Heart right ventricle (tissue), 16 donors: ENCODE measurements at regions not wholly inside any gene's neighbourhood (a gene's known extent, or its start where the extent isn't known, plus 50 kb on each side); places are given as distances from the start of the nearest gene placed in this dataset.

ENCODE experiments used
- ATAC-seq, 8 donors: fragments of 200-7000 bp; cut with Tn5 transposase; one replicate each; pipeline ENCODE4 v1.9.1; 2020; ENCODE audit warnings: mild to moderate bottlenecking in 8 of 8, moderate library complexity in 8 of 8, moderate number of reproducible peaks in 1 of 8
- DNase-seq, 2 donors: peaks; one replicate each; pipeline ENCODE4 v3.0.0-alpha.2; 2020
- H3K27ac ChIP-seq, 10 donors: fragments of 200-600 bp; sonication (generic) in 2 of 10; one replicate each; pipeline versions ENCODE4 v1.5.0 to v1.8.0; 2020 to 2022; ENCODE audit warnings: mild to moderate bottlenecking in 3 of 10
- H3K27me3 ChIP-seq, 7 donors: fragments of 200-600 bp; one replicate each; pipeline ENCODE4 v1.8.0; 2021 to 2022; ENCODE audit warnings: mild to moderate bottlenecking in 2 of 7
- H3K36me3 ChIP-seq, 9 donors: fragments of 200-600 bp; sonication (generic) in 1 of 9; one replicate each; pipeline versions ENCODE4 v1.5.0 to v1.8.0; 2020 to 2022; ENCODE audit warnings: mild to moderate bottlenecking in 2 of 9
- H3K4me1 ChIP-seq, 9 donors: fragments of 200-600 bp; sonication (generic) in 1 of 9; one replicate each; pipeline versions ENCODE4 v1.5.0 to v1.8.0; 2020 to 2022; ENCODE audit warnings: mild to moderate bottlenecking in 4 of 9
- H3K4me3 ChIP-seq, 10 donors: fragments of 200-600 bp; sonication (generic) in 2 of 10; one replicate each; pipeline versions ENCODE4 v1.5.0 to v1.8.0; 2020 to 2022; ENCODE audit warnings: mild to moderate bottlenecking in 7 of 10, moderate library complexity in 2 of 10
- H3K9me3 ChIP-seq, 11 donors: fragments of 200-600 bp in 10 of 11; sonication (generic) in 2 of 11; one replicate each; pipeline versions ENCODE4 v1.5.0 to v1.8.0; 2013 to 2022; ENCODE audit warnings: mild to moderate bottlenecking in 2 of 11, control low read depth in 1 of 11, moderate library complexity in 1 of 11
- CTCF ChIP-seq, 9 donors: fragments of 200-600 bp; sonication (generic) in 2 of 9; IDR thresholded peaks; one replicate each; pipeline versions ENCODE4 v1.5.0 to v1.8.0; 2021 to 2022; ENCODE audit warnings: antibody characterized with exemption in 9 of 9, mild to moderate bottlenecking in 5 of 9, moderate library complexity in 1 of 9
- WGBS, 2 donors: extraction: QIAGEN DNeasy Blood & Tissue Kit; methylation state at CpG; one replicate each; pipeline ENCODE4 v1.1.7; 2013; ENCODE audit warnings: inconsistent platforms in 1 of 2; 5-methylcytosine and 5-hydroxymethylcytosine counted together
- intact Hi-C, 10 donors: fragments of 100-400 bp; cut with DNase I; formaldehyde crosslinking; loops; one replicate each; pipeline versions ENCODE4 v1.11.1 to v1.14.2; 2022
- donor health status: Arrhythmogenic right ventricular cardiomyopathy.
- donor health status: ischemic (EF 13 %, LVEDD 7.1; RV severe dilation, severe dysfunction).
- donor health status: healthy with polysubstance abuse.
- donor health status: DM: no; HTN: yes; CAD: no.
- donor health status: DM: no; HTN: no; CAD: no.
- donor health status: ischemic (EF 25% LVEDD 6.9; RV normal size, moderate dysfunction).
- donor health status: ischemic (EF 25% LVEDD 5.7; RV mildly dilated, moderate dysfunction).
- donor health status: healthy.
- donor health status: DM: yes; HTN: yes; CAD: no.
- donor health status: Ischemic cardiomyopathy.
- donor health status: ischemic (EF 35%, LVEDD 5.7; RV mildly dilated, moderate dysfunction).
- donor health status: nonischemic (EF 11% LVEDD 7.7; RV severe dilation, severe dysfunction).
- donor health status: DM: yes; HTN: yes; CAD: no.
- donor health status: PGD.
- donor health status: ischemic (EF 29% LVEDD 5.4; RV normal size, mild dysfunction).
- donor health status: nonischemic (EF 23%, LVEDD 6.1; RV moderate dilation, normal function).

- Histone ChIP-seq H3K9me3 (peaks cover 0 to 4% (median 0%) of the 10 kb centered on the region in 11 donors), H3K27me3 (no peaks in the 10 kb centered on the region), H3K4me3 (no peak overlapping the region), H3K36me3 (no peaks in the 10 kb centered on the region), H3K4me1 (no peaks in the 10 kb centered on the region), H3K27ac (no peak overlapping the region)
- ATAC-seq = no peak
- no peak for DNase-seq
- intact Hi-C loops = no loop called here
- TF ChIP-seq CTCF (IDR thresholded peaks at IDR 0.05) = no peak
- 88 to 96% methylated on average over 1 of the region's 1 CpG for whole genome bisulfite sequencing, 2 donors
These were observed 361.0 kb upstream of the NECTIN3 start for GRCh38 chr3:110710603-110711002.

GRCh38 chr3:110711130-110711832, 360.3 kb upstream of the NECTIN3 start:
- WGBS, 2 donors = 69 to 88% methylated on average over 1 of the region's 1 CpG
- Histone ChIP-seq H3K9me3 (peaks cover 0 to 4% (median 0%) of the 10 kb centered on the region in 11 donors), H3K4me3 (no peak overlapping the region), H3K36me3 (no peaks in the 10 kb centered on the region), H3K4me1 (no peaks in the 10 kb centered on the region), H3K27me3 (no peaks in the 10 kb centered on the region), H3K27ac (no peak overlapping the region)
- DNase-seq (no peak), ATAC-seq (no peak)
- TF ChIP-seq CTCF (IDR thresholded peaks at IDR 0.05) = no peak
- intact Hi-C loops = no loop called here

- H3K4me3 ChIP-seq = no peak overlapping the region
- intact Hi-C loops = no loop called here
- H3K27me3 ChIP-seq = no peaks in the 10 kb centered on the region
- no peaks in the 10 kb centered on the region for H3K4me1 ChIP-seq
- no peaks in the 10 kb centered on the region for H3K36me3 ChIP-seq
- no peak overlapping the region for H3K27ac ChIP-seq
- no peak for TF ChIP-seq CTCF (IDR thresholded peaks at IDR 0.05)
- no peak for DNase-seq
- 62 to 63% methylated on average over 2 of the region's 2 CpGs for WGBS, 2 donors
- no peak for ATAC-seq
- peaks cover 0 to 4% (median 0%) of the 10 kb centered on the region in 11 donors for H3K9me3 ChIP-seq
These were observed 359.6 kb upstream of the NECTIN3 start for GRCh38 chr3:110711851-110712516.

- TF ChIP-seq CTCF (IDR thresholded peaks at IDR 0.05) = no peak
- no peaks in the 10 kb centered on the region for H3K9me3 ChIP-seq
- no peaks in the 10 kb centered on the region for H3K27me3 ChIP-seq
- intact Hi-C loops = no loop called here
- H3K4me1 ChIP-seq = no peaks in the 10 kb centered on the region
- H3K36me3 ChIP-seq = no peaks in the 10 kb centered on the region
- ATAC-seq (no peak), DNase-seq (no peak)
- WGBS, 2 donors = 47 to 48% methylated on average over 2 of the region's 2 CpGs
- no peak overlapping the region for H3K4me3 ChIP-seq
- no peak overlapping the region for H3K27ac ChIP-seq
These were observed 344.6 kb upstream of the NECTIN3 start for GRCh38 chr3:110727056-110727455.
